HL-60 (cell line): ENCODE measurements at regions not wholly inside any gene's neighbourhood (a gene's known extent, or its start where the extent isn't known, plus 50 kb on each side); places are given as distances from the start of the nearest gene placed in this dataset.

Source experiments
- DNase-seq, 2 experiments: peaks; one replicate each; pipeline ENCODE4 v3.0.0-alpha.2; 2010 to 2020; ENCODE audit warnings: low read depth in 1 of 2, low spot score in 1 of 2
- H3K27ac ChIP-seq: fragments of 250-450 bp; sonication (Bioruptor Pico); replicated peaks from 2 replicates; pipeline ENCODE4 v1.5.1; 2020; ENCODE audit warnings: mild to moderate bottlenecking, moderate library complexity
- H3K27me3 ChIP-seq: fragments of 250-450 bp; sonication (Bioruptor Pico); 2 replicates; pipeline ENCODE4 v1.5.1; 2021; ENCODE audit warnings: mild to moderate bottlenecking, moderate library complexity; ENCODE audit not compliant: insufficient read depth, poor library complexity, severe bottlenecking
- H3K4me3 ChIP-seq: replicated peaks from 2 replicates; pipeline ENCODE4 v1.5.1; 2011; ENCODE audit warnings: mild to moderate bottlenecking, control low read depth, low read length; ENCODE audit not compliant: insufficient read depth
- CTCF ChIP-seq: IDR thresholded peaks from one replicate; pipeline ENCODE4 v1.5.1; 2011; ENCODE audit warnings: low read length, control low read depth, inconsistent platforms; ENCODE audit not compliant: insufficient read depth
- GABPA ChIP-seq: IDR thresholded peaks from 2 replicates; pipeline ENCODE4 v1.6.1; 2012; ENCODE audit warnings: low read depth
- POLR2AphosphoS5 ChIP-seq: IDR thresholded peaks from 2 replicates; pipeline ENCODE4 v1.6.1; 2012; ENCODE audit warnings: low read depth
- REST ChIP-seq: IDR thresholded peaks from 2 replicates; pipeline ENCODE4 v1.6.1; 2012; ENCODE audit warnings: low read depth; ENCODE audit not compliant: insufficient replicate concordance
- SPI1 ChIP-seq: IDR thresholded peaks from 2 replicates; pipeline ENCODE4 v1.6.1; 2012; ENCODE audit warnings: low read depth, mild to moderate bottlenecking, borderline replicate concordance

GRCh38 chr2:8524388-8524787 is 157.5 kb upstream of the ID2 start:
- no peaks in the 10 kb centered on the region for H3K27me3 ChIP-seq
- no peak for DNase-seq
- TF ChIP-seq SPI1 (no peak), CTCF (no peak), POLR2AphosphoS5 (no peak), GABPA (no peak), REST (no peak)
- H3K27ac ChIP-seq = no peak overlapping the region
- H3K4me3 ChIP-seq = no peak overlapping the region

- TF ChIP-seq SPI1 (no peak), CTCF (no peak), POLR2AphosphoS5 (no peak), REST (no peak), GABPA (no peak)
- no peaks in the 10 kb centered on the region for H3K27me3 ChIP-seq
- H3K27ac ChIP-seq = no peak overlapping the region
- no peak for DNase-seq
- H3K4me3 ChIP-seq = no peak overlapping the region
Measured at GRCh38 chr2:8524823-8525222, 157.0 kb upstream of the ID2 start.

- no peak for DNase-seq
- H3K4me3 ChIP-seq = no peak overlapping the region
- no peak for TF ChIP-seq SPI1
- TF ChIP-seq CTCF = no peak
- TF ChIP-seq POLR2AphosphoS5 = no peak
- no peak for TF ChIP-seq GABPA
- TF ChIP-seq REST = no peak
- H3K27me3 ChIP-seq = no peaks in the 10 kb centered on the region
- peak overlapping the region; percentile 66 for H3K27ac ChIP-seq
Measured at GRCh38 chr2:8525236-8525581, 156.6 kb upstream of the ID2 start.
